Hepatocyte (in vitro differentiated cells): ENCODE measurements at regions not wholly inside any gene's neighbourhood (a gene's known extent, or its start where the extent isn't known, plus 50 kb on each side); places are given as distances from the start of the nearest gene placed in this dataset.

Experiments used
- CTCF ChIP-seq: fragments of 200-600 bp; sonication (generic); IDR thresholded peaks from 2 replicates; pipeline ENCODE4 v1.5.1; 2016; ENCODE audit warnings: antibody characterized with exemption, mild to moderate bottlenecking; ENCODE audit not compliant: poor library complexity
- EZH2 ChIP-seq: fragments of 200-600 bp; sonication (generic); IDR thresholded peaks from 2 replicates; pipeline ENCODE4 v1.6.1; 2016; ENCODE audit warnings: antibody characterized with exemption, mild to moderate bottlenecking, borderline replicate concordance
- EZH2phosphoT487 ChIP-seq: fragments of 200-600 bp; sonication (generic); IDR thresholded peaks from one replicate; pipeline ENCODE4 v1.6.1; 2018; ENCODE audit warnings: antibody characterized with exemption, mild to moderate bottlenecking, low read depth, moderate library complexity; ENCODE audit not compliant: unreplicated experiment, severe bottlenecking

- TF ChIP-seq EZH2phosphoT487 = no peak
- TF ChIP-seq EZH2 = no peak
- no peak for TF ChIP-seq CTCF
Observed at GRCh38 chr11:45597097-45597496, 68.3 kb downstream of the CHST1 start.
